Embryonic facial prominence (tissue), 1 donor: ENCODE measurements at regions not wholly inside any gene's neighbourhood (a gene's known extent, or its start where the extent isn't known, plus 50 kb on each side); places are given as distances from the start of the nearest gene placed in this dataset.
"Not testable (repeated sequence)": the region's sequence is repeated elsewhere in the genome, so short reads cannot be mapped to it uniquely, and the experiment has no call there.

Experiments
- DNase-seq: peaks from one replicate; pipeline ENCODE4 v3.0.0-alpha.2; 2016; ENCODE audit errors: extremely low spot score

- DNase-seq: no peak
These were observed 147.8 kb upstream of the KLF3 start for GRCh38 chr4:38516190-38516589.

- DNase-seq: no peak
These were observed 144.3 kb upstream of the KLF3 start for GRCh38 chr4:38519666-38520065.

GRCh38 chr4:38523054-38523453 is 140.9 kb upstream of the KLF3 start:
- DNase-seq: no peak

GRCh38 chr4:38523524-38524448 is 140.2 kb upstream of the KLF3 start:
- no peak for DNase-seq

- DNase-seq: no peak
These were observed 137.6 kb upstream of the KLF3 start for GRCh38 chr4:38526412-38526811.

GRCh38 chr4:38529189-38530115 is 134.5 kb upstream of the KLF3 start:
- DNase-seq: no peak

GRCh38 chr4:38530486-38530885 is 133.5 kb upstream of the KLF3 start:
- DNase-seq: no peak

GRCh38 chr4:38531141-38531727 is 132.8 kb upstream of the KLF3 start:
- no peak for DNase-seq

GRCh38 chr4:38532908-38533499 is 131.0 kb upstream of the KLF3 start:
- no peak for DNase-seq

GRCh38 chr4:38534344-38535045 is 129.5 kb upstream of the KLF3 start:
- DNase-seq: no peak

- not testable (repeated sequence) for DNase-seq
These were observed 128.9 kb upstream of the KLF3 start for GRCh38 chr4:38535071-38535470.

- DNase-seq: no peak
These were observed 128.3 kb upstream of the KLF3 start for GRCh38 chr4:38535717-38536116.

- no peak for DNase-seq
These were observed 127.3 kb upstream of the KLF3 start for GRCh38 chr4:38536716-38537115.

- no peak for DNase-seq
These were observed 126.3 kb upstream of the KLF3 start for GRCh38 chr4:38537666-38538065.

- no peak for DNase-seq
These were observed 125.5 kb upstream of the KLF3 start for GRCh38 chr4:38538517-38538916.

- DNase-seq: no peak
These were observed 124.5 kb upstream of the KLF3 start for GRCh38 chr4:38539501-38539900.

- no peak for DNase-seq
These were observed 116.9 kb upstream of the KLF3 start for GRCh38 chr4:38547052-38547451.

- no peak for DNase-seq
These were observed 115.7 kb upstream of the KLF3 start for GRCh38 chr4:38548256-38548655.

GRCh38 chr4:38559374-38559773 is 104.6 kb upstream of the KLF3 start:
- DNase-seq: no peak

- DNase-seq: no peak
These were observed 103.7 kb upstream of the KLF3 start for GRCh38 chr4:38560340-38560739.
